CD4-positive, alpha-beta T cell treated with Interleukin-17A for 4 hours (primary cell): ENCODE measurements at regions not wholly inside any gene's neighbourhood (a gene's known extent, or its start where the extent isn't known, plus 50 kb on each side); places are given as distances from the start of the nearest gene placed in this dataset.
A peak's percentile ranks its signal among the peaks of the same experiment; 100 is the strongest.
"Not testable (repeated sequence)": the region's sequence is repeated elsewhere in the genome, so short reads cannot be mapped to it uniquely, and the experiment has no call there.

Source experiments
- DNase-seq: peaks from one replicate; pipeline ENCODE4 v3.0.0-alpha.2; 2020; ENCODE audit warnings: mixed read lengths

DNA sequence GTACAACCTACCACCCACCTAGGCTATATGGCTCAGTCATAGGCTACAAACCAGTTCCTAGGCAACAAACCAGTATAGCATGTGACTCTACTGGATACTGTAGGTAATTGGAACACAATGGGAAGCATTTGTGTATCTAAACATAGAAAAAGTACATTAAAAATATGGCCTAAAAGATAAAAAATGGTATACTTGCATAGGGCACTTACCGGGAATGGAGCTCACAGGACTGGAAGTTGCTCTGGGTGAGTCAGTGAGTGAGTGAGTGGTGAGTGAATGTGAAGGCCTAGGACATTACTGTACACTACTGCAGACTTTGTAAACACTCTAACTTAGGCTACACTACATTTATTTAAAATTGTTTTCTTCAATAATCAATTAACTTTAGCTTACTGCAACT lies 139.2 kb upstream of the RBPJ start:
- no peak for DNase-seq

DNA sequence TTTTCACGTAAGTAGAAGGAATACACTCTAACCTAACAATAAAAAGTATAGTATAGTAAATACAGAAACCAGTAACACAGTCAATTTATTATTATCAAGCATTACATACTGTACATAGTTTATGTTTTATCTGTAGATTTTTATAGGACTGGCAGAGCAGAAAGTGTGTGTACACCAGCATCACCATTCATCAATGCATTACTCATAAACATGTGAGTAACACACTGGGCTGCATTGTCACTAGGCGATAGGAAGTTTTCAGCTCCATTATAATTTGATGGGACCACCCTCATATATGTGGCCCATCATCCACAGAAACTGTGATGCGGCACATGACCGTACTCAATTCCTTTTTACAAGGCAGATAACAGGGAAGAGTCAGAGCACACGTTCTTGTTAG lies 137.8 kb upstream of the RBPJ start:
- DNase-seq, result no peak

DNA sequence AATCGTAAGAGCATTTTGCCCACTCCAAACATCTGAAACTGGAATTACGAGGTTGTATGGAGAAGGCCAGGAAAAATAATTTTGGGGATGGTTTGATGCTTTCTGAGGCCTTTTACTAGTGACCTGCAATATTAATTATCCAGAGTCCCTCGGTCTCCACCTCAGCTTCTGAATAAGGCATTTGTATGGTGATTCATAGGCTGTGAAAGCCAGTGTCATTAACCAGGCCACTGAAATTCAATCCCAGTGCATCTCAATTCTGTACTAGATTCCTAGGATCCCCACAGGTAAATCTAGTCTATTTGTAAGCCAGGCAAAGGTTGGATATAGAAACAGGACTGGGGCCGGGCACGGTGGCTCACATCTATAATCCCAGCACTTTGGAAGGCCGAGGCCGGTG lies 135.4 kb upstream of the RBPJ start:
- DNase-seq, result no peak

DNA sequence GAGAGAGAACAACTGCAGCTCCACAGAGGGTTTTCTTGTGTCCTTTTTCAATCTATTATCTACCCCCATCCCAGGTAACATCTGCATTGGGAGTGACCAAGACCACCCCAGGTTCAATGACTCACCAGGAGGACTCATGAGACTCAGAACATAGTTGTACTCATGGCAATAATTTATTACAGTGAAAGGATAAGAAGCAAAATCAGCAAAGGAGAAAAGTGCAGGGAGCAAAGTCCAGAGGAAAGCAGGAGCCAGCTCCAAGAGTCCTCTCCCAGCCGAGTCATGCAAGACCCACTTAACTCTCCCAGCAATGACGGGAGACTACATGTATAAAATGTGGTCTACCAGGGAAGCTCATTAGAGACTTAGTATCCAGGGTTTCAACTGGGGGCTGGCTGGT lies 129.5 kb upstream of the RBPJ start:
- no peak for DNase-seq

DNA sequence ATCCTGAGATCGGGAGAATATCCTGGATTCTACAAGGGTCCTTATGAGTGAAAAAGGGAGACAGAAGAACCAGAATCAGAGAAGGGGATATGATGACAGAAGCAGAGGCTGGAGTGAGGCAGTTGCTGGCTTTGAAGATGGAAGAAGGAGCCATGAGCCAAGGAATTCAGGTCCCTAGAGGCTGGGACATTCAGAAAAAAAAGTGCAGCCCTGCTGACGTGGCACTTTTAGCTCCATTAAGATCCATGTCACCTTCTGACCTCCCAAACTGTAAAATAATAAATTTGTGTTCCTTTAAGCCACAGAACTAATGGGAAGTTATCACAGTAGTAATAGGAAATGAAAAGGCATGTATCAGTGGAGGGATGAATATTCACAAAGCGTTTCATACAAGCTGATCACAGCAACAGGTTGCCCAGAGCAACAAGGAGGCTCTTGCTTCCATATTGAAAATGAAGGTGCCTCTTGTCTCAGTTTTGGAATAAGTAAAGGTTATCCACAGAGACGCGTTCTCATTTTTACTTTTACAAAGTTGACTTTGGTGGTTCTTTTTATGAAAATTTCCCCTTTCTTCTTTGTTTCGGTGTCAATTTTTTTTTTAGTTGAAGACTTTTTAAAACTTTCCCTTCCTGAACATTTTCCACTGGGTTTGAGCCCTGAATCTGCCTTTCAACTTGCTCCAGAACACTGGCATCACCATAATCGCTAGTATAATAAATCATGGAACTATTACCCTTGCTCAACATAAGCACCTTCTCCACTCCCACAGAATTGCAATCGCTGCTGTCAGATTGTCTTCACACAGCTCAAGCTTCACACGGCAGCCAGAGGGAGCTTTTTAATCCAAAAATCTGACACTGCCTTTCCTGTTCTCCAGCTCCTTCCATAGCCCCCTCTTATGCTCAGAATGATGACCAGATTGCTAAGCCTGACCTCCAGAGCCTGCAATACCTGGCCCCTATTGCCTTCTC lies 127.6 kb upstream of the RBPJ start:
- DNase-seq, result no peak

DNA sequence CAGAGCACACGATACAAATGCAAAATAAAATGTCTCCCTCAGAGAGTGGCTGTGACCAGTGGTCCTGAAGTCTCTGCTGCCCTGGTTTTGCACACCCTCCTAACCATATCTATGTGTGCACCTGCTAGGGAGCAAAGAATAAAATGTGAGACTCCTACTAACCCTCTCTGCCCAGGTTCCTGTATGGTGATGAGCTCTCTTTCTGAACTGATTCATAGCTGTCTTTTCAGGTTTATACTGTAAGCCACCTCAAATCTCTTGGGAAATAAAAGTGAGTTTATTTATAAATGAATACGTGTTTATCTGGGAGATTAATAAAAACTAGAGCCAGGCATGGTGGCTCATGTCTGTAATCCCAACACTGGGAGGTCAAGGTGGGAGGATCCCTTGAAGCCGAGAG lies 126.0 kb upstream of the RBPJ start:
- DNase-seq, result no peak

DNA sequence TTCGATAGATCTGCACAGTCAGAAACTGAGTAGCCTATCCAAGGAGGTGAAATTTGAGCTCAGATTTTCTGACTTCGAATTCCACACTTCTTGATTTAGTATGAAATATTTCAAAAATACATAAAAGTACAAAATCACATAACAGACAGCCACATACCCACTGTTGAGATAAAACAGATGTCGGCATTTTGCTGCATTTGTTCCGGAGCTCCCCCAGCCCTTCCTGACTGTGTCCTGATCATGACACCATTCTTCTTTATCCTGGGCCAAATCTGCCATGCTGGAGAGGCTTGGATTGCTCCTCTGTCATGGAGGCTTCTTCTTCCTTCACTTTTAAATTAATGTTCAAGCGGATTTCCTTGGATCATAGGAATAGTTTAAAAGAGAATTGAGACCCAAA lies 124.2 kb upstream of the RBPJ start:
- DNase-seq, result no peak

DNA sequence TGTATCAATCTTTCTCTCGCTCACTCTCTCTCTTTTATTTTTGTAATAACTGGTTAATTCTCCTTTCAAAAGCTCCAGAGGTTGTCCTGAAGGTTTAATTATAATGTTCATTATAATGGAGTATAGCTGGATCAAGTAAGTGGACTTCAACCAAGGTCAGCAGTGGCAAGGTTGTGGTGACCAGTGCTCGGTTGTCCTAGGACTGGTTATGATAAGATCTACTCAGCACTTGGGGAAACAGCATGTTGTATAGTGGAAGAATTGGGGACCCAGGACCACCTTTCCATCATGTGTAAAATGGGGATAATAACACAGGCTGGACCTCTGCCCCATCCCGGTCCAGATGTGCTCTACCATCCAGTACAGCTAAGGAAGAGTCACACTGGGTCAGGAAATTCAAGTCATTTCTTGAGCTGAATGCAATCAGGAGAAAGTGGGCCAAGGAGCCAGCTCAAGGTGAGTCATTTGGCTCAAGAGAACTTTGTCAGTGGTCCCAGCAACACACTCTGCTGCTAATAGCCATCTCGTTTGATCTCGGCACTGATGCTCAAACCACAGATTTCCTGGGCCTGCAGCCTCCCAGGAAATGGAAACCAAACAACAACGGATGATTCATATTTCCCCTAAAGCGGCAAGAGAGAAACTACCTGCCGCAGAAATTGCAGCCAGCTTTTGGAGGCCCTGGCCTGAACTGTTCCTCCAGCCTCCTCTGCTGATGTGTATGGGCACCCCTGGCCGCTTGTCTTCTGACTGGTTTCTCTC lies 123.6 kb upstream of the RBPJ start:
- DNase-seq, result peak; percentile 72

DNA sequence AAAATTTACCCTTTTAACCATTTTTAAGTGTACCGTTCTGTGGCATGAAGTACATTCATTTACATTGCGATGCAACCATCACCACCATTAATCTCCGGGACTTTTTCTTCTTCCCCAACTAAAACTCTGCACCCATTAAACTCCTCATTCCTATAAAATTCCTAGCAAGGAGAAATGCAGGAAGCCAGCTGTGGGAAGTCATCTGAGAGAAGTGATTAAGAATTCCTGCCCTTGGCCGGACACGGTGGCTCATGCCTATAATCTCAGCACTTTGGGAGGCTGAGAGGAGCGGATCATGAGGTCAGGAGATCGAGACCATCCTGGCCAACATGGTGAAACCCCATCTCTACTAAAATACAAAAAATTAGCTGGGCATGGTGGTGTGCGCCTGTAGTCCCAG lies 121.9 kb upstream of the RBPJ start:
- not testable (repeated sequence) for DNase-seq

DNA sequence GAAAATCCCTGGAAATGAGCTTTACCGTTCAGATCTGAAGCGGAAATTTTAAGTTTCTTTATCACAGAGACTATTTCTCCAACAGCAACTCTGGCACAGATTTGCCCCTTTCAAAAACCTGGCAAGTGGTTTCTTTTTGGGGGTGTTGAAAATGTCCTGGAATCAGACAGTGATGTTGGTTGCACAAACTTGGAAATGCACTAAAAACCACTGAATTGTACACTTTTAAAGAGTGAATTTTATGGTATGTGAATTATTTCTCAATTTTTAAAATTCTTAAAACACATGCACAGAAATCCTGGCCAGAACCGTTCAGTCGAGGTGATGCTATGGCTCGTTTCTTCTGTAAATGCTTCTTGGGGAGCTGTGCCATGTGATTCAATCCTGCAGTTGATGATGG lies 121.2 kb upstream of the RBPJ start:
- DNase-seq, result no peak

DNA sequence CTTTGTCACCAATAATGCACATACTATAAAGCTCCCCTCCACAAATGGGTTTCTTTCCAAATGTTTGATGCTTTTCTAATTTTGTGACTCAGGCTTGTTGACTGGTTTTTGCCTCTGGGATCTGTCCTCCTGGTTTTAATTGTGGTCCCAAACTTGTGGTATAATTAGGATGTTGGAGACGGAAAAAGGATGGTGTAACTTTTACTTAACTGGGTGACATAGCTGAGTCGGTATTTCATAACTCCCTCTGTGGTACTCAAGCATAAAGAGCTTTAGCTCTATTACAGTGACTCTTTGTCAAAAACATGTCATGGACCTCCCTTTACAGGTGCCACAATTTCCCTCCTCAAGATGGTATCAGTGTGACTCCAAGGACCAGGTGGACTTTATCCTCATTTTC lies 119.7 kb upstream of the RBPJ start:
- no peak for DNase-seq

DNA sequence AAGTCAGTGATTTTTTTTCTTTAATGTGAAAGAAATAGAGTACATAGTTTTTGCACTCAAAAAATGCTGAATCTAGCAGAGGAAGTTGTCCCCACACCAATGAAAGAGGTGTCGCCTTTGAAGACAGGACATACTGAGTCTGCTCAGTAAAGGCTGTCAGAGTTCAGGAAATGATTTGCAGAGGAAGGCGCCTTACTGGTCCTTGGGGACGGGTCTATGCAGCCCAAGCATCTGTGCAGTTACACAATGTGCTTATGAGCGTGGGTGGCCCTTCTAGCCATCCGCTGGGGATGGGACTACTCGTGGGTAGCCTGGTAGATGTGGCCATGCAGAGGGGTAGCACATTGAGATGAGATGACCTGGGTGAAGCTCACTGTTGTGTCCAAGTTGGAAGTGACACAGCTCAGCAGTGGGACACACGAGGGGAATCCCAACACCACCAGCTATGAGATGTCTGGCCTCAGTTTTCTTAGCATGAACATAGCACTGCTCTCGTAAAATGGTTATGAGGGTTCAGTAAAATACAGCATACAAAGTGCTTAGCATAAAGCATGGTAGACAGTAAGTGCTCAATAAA lies 116.5 kb upstream of the RBPJ start:
- peak; percentile 45 for DNase-seq

DNA sequence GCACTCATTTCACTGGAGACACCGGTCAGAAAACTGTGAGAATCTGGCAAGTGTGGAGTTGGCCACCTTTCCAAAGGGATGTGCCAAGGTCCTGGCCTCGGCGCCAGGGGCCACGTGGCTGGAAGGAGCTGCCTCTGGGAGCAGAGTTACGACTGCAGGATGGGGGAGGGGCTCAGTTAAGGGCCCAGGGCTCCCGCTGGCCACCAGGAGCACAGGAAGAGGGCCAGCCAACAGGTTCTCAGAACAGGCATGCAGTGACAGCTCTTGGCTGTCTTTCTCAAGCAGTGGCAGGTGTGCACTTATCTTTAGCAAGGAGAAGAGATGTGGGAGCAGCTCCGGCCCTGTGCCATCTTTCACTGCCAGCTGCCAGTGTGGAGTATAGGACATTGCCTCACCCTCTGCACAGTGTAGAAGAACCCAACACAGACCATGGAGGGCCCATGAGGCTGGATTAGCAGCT lies 115.9 kb upstream of the RBPJ start:
- DNase-seq, result no peak

DNA sequence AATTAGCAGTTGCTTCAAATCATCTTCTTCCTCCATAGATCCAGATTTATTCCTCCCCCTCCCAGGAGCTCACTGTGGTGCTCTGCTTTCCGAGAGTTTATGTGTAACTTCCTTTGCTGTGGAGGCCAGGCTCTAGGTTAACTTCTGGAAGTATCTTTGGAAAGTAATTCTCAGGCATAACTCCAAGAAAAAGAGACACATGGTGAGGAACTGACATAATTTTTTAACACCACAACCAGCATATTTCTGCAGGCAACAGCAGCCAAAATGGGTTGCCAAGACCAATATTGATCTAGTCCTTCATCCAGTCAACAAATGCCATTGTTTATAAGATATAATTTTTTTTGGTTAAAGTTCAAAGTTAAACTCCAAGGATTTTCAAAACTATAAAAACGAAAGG lies 114.5 kb upstream of the RBPJ start:
- DNase-seq, result no peak

DNA sequence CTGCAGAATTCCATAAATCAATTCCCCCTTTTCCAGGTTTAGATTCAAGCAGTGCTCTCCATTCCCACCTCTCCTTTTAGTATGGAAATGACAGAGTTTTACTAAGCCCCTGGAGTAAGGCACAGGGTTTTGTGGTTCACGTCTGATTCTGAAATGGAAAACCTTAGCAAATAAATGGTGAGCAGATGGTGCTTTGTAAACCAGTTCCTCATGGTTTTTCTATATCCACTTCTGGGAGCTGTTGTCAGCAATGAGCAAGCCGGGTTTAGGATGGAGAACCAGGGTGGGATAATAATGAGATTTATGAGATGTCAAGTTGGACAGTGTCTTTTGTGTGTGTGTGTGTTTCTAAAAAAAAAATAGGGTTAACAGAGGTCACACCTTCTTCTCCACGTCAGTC lies 113.8 kb upstream of the RBPJ start:
- no peak for DNase-seq

DNA sequence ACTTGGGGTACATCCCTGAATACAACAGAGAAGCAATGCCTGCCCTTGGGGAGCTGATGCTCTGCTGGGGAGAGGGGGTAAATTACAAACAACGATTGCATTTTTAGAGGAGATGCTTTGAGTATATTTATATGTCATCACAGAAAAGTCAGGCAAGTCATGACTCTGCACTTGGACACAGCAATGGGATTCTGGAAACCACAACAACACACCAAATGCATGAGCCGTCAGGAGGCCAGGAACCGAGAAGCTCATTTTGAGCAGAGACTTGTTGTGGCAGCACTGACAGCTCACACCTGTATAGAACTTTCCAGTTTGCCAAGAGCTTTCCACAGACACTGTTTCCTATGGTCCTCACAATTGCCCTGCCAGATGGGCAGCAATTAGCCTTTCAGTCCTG lies 113.2 kb upstream of the RBPJ start:
- no peak for DNase-seq

DNA sequence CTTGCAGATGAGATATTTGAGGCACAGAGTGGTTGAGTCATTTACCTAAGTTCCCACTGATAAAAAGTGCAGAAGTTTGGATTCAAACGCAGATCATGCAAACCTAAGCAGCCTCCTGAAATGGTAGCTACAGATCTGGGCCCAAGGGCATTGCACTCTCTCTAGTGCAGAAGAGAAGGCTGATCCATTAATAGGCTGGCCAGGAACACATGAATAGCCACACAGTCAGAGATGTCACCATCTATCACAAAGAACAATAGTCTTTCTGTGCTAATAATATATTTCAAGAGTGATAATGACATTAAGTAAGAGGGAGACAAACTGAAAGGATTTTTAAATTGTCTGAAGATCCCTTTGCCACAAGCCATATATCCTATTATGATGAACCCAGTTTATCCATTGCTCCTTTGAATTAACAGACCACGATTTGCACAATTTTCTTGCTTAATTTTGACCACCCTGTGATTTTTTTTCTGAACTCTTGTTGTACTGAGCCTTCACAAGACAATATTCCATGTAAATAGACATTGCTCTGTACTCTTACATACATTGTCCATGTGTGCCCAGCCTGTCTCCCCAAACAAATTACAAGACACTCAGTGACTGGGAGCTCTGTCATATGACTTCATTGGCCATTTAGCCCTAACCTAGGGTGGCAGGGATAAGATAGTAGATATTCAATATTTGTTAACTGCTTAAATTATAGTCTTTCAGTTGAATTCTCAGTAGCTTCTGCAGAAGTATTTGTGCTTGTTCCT lies 112.4 kb upstream of the RBPJ start:
- no peak for DNase-seq

DNA sequence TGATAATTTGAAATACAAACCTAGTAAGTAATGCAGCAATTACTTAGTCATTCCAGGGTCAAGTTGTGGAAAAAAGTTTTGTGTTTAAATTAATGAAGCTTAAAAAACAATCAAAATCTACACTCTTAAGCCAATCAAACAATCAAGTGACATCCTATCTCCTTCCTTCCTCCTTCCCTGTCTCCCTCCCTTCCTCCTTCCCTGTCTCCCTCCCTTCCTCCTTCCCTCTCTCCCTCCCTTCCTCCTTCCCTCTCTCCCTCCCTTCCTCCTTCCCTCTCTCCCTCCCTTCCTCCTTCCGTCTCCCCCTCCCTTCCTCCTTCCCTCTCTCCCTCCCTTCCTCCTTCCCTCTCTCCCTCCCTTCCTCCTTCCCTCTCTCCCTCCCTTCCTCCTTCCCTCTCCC lies 111.4 kb upstream of the RBPJ start:
- not testable (repeated sequence) for DNase-seq

DNA sequence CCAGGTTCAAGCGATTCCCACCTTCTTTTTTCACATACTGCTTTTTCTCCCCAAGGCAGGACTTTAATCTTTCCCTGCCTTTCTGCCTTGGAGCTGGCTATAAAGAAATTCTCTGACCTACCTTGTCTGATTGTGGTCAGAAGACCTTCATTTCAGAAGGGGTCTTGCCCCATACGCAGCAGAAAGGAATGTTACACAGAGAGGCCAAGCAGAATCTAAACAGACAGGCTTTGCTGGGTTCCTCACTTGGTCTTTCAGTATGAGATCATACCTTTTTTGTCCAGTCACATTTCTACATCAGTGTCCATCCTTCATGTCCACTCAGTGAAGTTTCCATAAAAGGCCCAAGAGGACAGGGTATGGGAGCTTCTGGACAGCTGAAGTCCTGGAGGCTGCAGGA lies 108.3 kb upstream of the RBPJ start:
- no peak for DNase-seq

DNA sequence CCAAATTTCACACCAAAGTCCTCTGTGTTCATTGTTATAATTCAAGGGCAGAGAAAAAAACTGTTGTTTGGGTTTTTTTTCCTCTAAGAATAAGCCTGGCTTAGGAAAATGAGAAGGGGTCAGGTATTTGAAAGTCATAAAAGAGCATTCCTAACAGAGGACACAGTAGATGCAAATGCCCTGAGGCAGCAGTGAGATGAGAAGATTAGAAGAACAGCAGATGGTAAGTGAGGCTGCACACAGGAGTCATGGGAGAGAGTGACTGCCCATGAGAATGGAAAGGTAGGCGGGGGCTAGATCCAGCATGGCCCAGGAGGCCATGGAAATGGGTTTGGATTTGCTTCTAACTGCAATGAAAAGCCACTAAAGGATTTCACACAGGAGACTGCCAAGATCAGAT lies 107.5 kb upstream of the RBPJ start:
- no peak for DNase-seq

DNA sequence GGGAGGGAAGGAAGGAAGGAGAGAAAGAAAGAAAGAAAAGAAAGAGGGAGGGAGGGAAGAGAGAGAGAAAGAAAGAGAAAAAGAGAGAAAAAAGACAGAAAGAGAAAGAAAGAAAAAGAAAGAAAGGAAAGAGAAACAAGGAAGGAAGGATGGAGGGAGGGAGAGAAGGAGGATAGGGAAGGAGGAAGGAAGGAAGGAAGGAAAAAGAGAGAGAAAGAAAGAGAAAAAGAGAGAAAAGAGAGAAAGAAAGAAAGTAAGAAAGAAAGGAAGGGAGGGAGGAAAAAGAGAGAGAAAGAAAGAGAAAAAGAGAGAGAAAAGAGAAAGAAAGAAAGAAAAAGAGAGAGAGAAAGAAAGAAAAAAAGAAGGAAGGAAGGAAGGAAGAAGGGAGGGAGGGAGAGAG lies 105.8 kb upstream of the RBPJ start:
- DNase-seq, result no peak

DNA sequence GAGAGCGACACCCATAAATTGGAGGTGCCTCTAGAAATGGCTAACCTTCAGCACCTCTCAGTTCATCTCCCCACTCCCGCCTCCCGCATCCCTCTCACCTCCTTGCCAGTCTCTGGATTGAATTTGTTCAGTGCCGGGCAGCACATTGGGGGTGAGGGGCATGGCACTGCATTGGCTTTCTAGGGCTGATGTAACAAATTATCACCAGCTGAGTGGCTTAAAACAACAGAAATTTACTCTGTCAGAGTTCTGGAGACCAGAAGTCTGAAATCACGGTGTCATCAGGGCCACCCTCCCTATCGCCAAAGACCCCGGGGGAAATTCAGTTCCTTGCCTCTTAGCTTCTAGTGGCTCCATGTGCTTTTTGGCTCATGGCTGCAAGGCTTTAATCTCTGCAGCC lies 105.1 kb upstream of the RBPJ start:
- DNase-seq, result no peak

DNA sequence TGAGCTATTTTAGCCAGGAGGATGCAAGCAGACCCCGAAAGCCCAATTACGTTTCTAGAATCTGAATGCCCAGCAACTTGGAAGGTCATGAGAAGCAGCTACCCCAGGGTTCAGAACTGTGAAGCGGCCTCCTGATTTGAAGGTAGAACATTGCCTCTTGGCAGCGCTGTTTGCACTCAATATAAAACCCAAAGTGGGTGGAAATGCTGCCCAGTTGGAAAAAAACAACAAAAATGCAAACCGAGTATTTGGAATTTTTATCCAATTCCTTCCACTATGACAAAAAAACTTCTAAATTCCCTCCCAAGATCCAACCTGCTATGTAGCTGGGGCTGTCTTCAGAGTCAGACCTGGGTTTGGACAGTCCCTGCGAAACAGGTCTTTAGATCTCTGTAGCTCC lies 103.3 kb upstream of the RBPJ start:
- DNase-seq, result no peak
